BE2C (cell line): ENCODE measurements at regions not wholly inside any gene's neighbourhood (a gene's known extent, or its start where the extent isn't known, plus 50 kb on each side); places are given as distances from the start of the nearest gene placed in this dataset.

Experiments
- DNase-seq: peaks from one replicate; pipeline ENCODE4 v3.0.0-alpha.2; 2020
- H3K27me3 ChIP-seq: fragments of 250-450 bp; sonication (Bioruptor Pico); 2 replicates; pipeline ENCODE4 v1.5.1; 2020; ENCODE audit warnings: mild to moderate bottlenecking
- H3K36me3 ChIP-seq: fragments of 250-450 bp; sonication (Bioruptor Pico); 2 replicates; pipeline ENCODE4 v1.5.1; 2020; ENCODE audit warnings: mild to moderate bottlenecking
- H3K4me1 ChIP-seq: fragments of 250-450 bp; sonication (Bioruptor Pico); 2 replicates; pipeline ENCODE4 v1.5.1; 2020
- H3K4me3 ChIP-seq: 2 replicates; pipeline ENCODE4 v1.5.1; 2011; ENCODE audit warnings: low read depth, low read length
- H3K9me3 ChIP-seq: fragments of 250-450 bp; sonication (Bioruptor Pico); 2 replicates; pipeline ENCODE4 v1.5.1; 2020
- CTCF ChIP-seq: IDR thresholded peaks from 2 replicates; pipeline ENCODE4 v1.5.1; 2012; ENCODE audit warnings: mild to moderate bottlenecking, low read depth, low read length

- no peak for TF ChIP-seq CTCF
- Histone ChIP-seq H3K4me3 (no peak overlapping the region), H3K36me3 (no peaks in the 10 kb centered on the region), H3K9me3 (no peaks in the 10 kb centered on the region), H3K4me1 (no peaks in the 10 kb centered on the region), H3K27me3 (no peaks in the 10 kb centered on the region)
- no peak for DNase-seq
Measured at GRCh38 chr9:25505644-25506043, 172.6 kb downstream of the TUSC1 start.

GRCh38 chr9:25481372-25481771 is 196.9 kb downstream of the TUSC1 start:
- no peak for DNase-seq
- H3K4me1 ChIP-seq: no peaks in the 10 kb centered on the region
- H3K36me3 ChIP-seq: no peaks in the 10 kb centered on the region
- no peak for TF ChIP-seq CTCF
- 0 out of 2 replicates have a peak, but pooled peaks cover 2% of the 10 kb centered on the region for H3K27me3 ChIP-seq
- H3K4me3 ChIP-seq: no peak overlapping the region
- H3K9me3 ChIP-seq: no peaks in the 10 kb centered on the region

- Histone ChIP-seq H3K36me3 (no peaks in the 10 kb centered on the region), H3K4me3 (no peak overlapping the region)
- TF ChIP-seq CTCF: no peak
Measured at GRCh38 chr9:25480696-25481095, 197.5 kb downstream of the TUSC1 start.

GRCh38 chr9:25472681-25473080 is 205.6 kb downstream of the TUSC1 start:
- Histone ChIP-seq H3K4me1 (no peaks in the 10 kb centered on the region), H3K36me3 (no peaks in the 10 kb centered on the region), H3K9me3 (no peaks in the 10 kb centered on the region), H3K4me3 (no peak overlapping the region), H3K27me3 (peaks cover 9% of the 10 kb centered on the region)
- no peak for TF ChIP-seq CTCF
- no peak for DNase-seq

More at GRCh38 chr9:25480696-25481095, 197.5 kb downstream of the TUSC1 start:
- Histone ChIP-seq H3K4me1 (no peaks in the 10 kb centered on the region), H3K27me3 (0 out of 2 replicates have a peak, but pooled peaks cover 2% of the 10 kb centered on the region), H3K9me3 (no peaks in the 10 kb centered on the region)
- no peak for DNase-seq

GRCh38 chr9:25472085-25472607 is 206.1 kb downstream of the TUSC1 start:
- no peak for TF ChIP-seq CTCF
- DNase-seq: no peak

GRCh38 chr9:25461416-25461815 is 216.8 kb downstream of the TUSC1 start:
- DNase-seq: no peak
- no peak for TF ChIP-seq CTCF
- Histone ChIP-seq H3K27me3 (peaks cover 67% of the 10 kb centered on the region), H3K4me3 (no peak overlapping the region), H3K36me3 (no peaks in the 10 kb centered on the region), H3K9me3 (no peaks in the 10 kb centered on the region), H3K4me1 (no peaks in the 10 kb centered on the region)

More at GRCh38 chr9:25472085-25472607, 206.1 kb downstream of the TUSC1 start:
- Histone ChIP-seq H3K9me3 (no peaks in the 10 kb centered on the region), H3K4me1 (no peaks in the 10 kb centered on the region), H3K36me3 (no peaks in the 10 kb centered on the region), H3K27me3 (peaks cover 9% of the 10 kb centered on the region), H3K4me3 (no peak overlapping the region)
